ENCODE measurements at regions not wholly inside any gene's neighbourhood (a gene's known extent, or its start where the extent isn't known, plus 50 kb on each side); places are given as distances from the start of the nearest gene placed in this dataset.

DNA sequence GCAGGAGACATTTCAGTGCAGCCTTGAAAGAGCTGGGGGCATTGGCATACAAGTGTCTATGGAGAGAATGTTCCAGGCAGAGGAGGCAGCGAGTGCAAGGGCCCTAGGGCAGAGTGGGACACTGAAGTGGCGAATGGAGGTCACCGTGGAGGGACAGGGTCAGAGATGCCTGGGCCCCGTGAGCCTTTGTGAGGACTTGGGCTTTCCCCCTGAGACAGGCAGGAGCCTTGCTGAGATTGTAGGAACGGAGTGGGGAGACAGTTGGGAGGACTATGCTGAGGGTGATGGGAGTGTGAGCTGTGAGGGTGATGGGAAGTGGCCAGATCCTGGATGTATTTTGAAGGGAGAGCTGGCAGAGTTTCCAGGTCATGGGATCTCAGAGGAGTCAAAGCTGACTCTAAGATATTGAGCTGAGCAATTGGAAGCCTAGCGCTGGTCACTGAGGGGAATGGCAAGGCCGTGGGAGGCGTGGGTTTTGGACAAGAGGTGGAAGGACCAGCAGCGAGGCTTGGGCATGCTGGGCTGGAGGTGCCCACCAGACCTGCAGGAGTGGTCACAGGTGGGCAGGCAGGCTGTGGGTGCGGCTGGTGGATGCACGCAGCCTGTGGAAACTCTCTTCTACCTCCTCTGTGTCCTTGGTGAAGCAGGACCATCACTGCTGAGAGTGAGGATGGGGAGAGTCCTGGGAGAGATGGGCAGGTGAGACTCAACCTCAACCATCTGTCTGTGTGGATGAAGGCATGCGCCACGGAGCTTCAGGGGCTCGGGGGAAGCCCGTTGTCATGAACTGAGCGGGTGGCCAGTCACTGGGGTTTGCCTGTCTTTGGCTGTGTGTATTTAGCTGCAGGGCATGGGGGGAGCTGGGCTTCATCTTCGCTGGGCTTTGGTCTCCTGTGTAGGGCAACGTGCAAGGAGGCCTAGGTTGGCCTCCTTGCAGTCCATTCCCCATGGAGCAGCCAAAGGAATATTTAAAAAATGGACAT is 241.2 kb upstream of the HS6ST1 start:
- no peak for DNase-seq

DNA sequence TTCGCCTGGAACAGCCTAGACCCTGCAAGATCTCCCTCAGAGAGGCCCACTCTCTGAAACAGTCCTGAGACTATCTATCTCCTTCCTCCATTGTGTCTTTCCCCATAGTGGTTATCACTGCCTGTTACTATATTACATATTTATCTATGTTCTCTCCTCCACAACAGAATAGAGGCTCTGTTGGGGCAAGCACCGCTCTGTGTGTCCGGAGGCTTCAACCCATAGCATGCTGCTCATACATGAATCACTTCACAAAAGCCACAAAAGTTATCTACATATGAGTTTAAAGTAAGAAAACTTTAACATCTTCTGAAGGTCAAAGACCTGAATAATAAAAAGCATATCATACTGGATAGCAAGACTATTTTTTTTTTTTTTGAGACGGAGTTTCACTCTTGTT is 242.1 kb upstream of the HS6ST1 start:
- no peak for DNase-seq

DNA sequence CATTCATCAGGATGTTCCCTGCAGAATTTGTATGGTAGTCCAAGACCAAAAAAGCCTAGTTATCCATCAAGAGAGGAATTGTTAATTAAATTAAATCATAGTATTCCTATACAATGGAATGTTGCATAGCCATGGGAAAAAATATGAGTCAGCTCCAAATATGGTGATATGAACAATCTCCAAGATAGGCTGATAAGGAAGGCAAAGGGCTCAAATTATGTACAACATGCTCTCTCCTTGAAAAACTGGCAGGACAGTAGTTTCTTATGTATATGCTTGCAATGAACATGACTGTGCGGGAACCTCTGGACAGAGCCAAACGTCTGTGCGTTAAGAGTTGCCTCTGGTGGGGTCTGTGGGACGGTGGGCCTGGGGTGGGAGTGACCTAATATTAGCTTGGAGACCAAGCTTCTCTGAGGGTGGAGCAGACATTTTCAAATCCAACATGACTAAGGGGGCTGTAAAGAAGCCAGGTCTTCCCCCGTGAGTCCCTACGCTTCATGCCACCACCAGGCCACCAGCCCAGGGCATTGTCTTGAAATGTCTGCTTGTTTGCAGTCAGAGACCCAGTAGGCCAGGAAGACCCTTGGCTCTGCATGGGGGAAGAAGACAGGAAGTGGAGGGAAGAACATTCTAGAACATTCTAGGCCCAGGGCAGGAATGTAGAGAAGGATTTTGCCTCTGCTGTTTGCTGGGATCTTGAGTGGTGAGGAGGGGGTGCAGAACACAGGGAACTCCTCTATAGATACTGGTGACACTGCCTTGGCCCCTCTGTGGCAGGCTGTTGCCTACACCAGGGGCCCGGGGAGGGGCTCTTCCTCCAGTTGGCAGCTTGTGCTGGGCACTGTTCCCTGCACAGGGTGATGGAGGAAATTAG is 244.0 kb upstream of the HS6ST1 start:
- DNase-seq, result no peak

DNA sequence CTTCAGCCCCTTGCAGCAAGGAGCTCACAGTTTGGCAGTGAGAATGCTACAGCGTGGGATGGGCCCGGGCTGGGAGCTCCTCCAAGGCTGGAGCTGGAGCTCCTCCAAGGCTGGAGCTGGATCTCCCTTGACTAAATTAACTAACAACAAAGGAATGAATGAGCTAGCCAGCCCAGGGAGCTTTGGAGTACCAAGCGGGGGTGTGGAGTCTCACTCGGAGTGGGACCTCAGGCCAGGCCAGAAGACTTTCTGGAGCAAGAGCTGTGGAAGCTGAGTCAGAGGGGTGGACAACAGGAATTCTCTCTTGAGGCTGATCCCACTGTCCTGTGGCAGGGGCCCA is 244.7 kb upstream of the HS6ST1 start:
- DNase-seq, result no peak

DNA sequence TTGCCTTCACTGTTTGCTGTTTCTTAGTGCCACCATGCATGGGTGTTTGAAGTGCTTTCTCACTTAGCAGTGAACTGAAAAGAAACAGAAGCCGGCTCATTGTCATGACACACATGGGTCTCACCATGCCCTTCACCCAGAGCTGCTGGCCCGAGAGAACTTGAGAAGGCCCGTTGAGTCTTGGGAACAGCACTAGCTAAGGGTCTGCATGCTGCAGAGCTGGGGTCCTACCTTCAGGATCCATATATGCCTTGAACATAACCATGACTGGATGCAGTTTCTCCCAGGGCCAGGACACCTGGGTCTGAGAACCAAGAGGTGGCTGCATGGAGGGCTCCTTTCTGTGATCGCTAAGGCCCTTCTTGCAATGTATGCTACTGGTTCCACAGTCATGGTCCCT is 245.5 kb upstream of the HS6ST1 start:
- DNase-seq, result no peak

DNA sequence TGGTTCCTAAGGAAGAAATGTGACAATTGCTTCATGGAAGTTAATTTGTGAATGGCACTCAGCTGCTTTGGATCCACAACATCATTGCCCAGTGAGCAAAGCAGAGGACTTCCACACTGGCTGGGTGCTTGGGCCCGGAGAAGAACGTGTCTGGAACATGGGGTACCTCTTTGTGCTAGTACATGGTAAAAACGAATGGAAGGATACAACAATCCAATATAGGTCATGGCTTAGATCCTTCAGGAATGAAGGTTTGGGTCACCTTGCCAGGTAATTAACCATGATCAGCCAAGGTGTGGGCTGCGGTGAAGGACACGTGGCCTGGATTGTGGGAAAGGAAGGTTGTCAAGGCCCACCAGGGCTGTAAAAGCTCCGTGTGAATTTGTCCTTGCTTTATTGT is 245.9 kb upstream of the HS6ST1 start:
- DNase-seq, result no peak

DNA sequence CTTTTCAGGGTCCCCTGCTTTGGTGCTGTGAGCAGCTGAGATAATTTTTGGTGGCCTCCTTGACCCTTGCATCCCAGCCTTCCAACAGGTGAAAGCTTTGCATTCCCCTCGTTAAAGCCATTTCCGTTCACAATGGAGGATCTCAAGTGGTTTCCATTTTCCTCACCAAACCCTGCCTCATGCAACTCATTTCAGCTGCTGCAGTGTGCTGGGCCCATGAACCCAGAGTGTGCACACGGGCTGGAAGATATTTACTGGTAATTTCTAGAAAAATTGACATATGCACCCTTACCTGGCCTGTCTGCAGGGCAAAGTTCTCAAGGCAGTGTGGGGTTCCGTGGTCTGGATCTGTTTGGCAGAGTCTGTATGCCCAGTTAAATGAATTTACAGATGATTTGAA is 246.8 kb upstream of the HS6ST1 start:
- no peak for DNase-seq

DNA sequence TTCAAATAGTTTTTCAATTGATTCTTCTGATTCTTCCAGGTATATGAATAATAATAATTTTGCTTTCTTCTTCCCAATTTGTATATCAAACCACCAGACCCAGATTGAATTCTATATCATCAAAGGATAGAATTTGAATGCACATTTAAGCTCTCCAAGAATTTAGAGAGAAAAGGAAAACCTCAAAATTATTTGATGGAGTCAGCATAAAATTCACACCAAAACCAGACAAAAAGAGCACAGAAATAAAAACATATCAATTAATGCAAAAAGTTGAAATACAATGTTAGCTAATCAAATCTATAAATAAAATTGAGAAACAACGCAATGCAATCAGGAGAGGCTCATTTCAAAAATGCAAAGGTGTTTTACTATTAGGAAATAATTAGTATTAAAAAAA is 248.0 kb upstream of the HS6ST1 start:
- DNase-seq, result no peak

DNA sequence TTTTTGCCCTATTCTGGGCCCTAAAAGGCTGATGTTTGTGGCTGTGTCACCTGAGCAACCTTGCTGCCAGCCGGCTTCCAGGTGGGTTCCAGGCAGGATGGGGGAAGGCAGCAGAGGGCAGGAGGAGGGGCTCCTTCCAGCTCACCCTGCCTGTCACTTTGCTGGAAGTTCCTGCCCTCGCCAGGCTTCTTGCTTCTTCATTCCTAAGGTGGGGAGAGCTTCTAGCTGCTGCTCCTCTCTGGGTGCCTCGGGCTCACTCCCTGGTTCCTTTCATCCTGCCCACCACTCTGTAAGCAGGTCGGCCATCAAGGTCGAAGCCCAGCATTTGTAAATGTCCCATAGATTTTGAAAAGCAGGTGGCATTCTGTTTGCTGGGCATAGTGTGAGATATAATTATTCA is 249.4 kb upstream of the HS6ST1 start:
- DNase-seq, result no peak

DNA sequence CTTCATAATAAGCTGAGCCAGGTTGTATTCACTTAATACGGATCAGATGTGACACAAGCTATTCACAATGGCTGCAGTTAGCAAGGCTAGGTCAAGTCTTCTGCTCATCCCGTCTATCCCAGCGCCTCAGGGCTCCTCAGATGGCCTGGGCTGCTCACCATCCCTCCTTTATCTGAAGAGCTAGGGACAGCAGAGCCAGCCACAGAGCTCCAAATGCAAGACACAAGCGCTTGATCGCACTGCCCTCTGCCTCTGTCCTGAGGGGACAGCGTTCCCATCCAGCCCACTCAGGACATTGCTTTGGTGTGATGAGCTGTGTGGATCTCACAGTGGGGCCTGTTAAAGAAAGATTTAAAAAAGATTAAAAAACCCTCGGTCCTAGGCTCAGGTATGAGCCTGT is 254.4 kb upstream of the HS6ST1 start:
- no peak for DNase-seq

DNA sequence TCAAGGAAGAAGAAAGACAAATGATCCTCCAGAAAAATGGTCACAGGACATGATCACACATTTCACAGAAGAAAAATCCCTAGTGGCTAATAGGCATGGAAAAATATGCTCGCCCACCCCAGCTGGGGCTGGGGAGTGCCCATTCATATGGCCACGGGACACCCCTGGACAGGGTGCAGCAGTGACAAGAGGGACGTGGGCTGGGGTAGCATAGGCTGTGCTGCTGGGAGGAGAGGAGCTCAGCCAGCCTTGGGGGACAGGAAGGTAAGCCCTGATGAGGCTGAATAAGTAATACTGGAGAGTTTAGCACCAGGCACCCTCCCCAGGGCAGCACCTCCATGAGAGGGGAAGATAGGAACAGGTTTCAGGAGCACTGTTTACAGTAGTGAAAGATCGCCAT is 254.9 kb upstream of the HS6ST1 start:
- no peak for DNase-seq

DNA sequence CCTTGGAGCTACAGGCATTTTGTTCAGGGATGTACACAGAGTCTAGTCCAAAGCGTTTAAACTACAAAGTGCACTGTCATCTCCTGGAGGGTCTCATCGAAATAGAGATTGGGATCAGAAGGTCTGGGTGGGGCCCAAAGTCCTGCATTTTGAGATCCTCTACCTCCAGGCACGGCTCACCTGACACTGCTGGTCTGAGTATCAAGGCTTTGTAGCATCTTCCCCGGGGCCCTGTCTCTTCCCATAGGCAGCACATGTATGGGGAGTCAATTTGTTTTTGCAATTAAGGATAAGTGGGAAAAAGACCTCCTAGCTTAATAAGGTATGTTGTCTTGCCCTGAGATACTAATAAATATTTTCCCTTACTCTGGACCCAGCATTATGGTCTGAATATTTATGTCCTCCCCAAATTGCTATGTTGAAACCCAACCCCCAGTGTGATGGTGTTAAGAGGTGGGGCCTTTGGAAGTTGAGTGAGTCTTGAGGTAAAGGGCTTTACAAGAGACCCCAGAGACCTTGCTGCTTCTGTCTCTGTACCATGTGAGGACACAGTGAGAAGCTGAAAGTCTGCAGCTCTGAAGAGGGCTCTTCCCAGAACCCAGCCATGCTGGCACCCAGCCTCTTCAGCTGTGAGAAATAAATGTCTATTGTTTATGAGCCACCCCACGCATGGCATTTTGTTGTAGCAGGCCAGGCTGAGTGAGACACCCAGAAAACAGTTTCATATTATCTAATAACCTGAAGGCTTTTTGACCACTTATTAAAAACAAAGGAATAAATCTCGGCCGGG is 258.7 kb upstream of the HS6ST1 start:
- no peak for DNase-seq

DNA sequence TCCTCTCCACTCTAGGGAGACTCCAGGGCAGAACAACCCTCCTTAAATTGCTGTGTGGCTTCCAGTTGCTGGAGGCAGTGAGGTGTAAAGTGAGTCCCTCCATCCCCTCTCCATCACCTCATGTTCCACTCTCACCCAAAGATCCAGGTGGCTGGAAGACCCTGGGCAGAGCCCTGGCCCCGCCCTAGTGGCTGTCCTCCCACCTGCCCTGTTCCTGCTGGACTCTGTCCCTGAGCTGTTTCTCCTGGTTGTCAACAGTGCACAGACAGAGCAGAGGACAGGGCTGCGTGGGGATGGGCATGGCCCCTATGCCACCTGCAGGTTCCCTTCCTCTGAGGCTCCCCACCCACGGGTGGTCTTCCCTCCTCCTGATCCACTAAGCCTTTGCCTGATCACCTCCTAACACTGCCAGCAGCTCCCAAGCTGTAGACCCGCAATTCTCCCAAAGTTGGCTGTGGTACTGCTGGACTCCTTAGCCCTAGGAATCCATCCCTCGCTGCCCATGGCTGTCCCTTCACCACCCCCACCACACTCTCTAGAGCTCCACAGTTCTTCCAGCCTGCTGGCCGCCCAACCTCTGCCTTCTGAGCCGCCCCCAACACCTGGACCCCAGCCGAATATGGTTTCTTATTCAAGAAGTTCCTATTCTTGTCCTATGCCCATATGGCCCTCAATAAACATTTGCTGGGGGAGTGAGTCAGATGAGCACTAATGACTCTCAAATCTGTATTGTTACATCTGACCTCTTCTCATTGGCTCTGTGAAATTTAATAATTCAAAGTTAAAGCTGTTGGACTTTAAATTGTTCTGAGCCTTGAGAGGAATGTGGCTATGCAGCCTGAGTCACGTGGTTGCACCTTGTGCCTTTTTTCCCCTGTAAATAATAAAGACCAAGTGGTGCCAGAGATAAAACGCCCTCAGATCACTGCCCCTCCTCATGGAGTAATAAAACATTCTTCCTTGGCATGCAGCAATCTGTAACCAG is 260.0 kb upstream of the HS6ST1 start:
- DNase-seq, result no peak

DNA sequence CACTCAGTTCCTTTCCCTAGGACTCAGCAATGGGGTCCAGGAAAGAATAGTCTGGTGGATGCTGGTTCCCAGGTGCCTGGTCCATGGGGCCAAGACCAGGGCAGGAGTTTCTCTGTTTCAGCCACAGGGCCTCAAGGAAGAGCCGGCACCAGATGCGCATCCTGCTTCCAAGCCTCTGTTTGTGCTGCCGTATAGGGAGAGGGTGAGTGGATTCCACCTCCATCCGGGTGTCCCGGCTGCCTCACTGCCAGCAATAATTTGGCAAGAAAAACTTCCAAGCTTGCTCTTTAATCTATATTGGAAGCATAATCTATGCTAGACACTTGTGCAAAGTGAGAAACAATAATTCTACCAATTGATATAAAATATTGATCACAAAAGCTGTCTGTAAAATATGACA is 261.2 kb upstream of the HS6ST1 start:
- no peak for DNase-seq

DNA sequence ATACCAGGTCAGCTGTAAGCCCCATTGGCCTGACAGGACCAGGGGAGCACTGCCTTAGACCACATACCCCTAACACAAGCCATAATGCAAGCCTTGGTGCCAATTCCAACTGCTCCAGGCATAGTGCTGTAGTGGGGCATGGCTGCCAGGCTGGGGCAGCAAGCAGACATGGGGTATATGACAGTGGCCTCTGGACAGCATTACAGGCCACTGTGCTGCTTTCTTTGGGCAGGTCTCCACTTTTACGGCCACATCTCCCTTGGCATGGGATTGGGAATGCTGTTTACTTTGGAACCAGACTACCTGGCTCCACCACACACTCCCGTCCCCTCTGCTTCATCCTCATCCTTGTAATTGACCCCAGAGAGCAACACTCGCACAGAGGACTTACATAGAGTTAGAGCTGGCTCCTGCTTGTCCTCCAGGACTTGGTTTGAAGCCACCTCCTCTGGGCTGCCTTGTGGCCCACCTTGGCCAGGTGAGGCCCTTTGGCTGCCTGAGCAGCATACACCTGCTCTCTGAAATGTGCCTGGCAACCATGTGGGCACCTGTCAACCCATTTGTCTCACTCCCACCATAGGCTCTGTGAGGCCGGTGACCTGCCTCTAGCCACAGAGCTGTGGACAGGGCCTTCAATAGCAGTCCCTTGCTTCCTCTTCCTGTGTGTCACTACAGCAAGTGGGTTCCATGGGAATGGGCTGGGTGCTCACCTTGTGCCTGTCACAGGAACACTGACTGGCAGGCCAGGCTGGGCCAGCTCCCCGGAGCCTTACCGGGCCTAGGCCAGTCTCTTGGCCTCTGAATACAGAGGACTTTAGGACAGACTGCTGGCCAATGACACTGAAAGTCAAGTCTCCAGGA is 262.6 kb upstream of the HS6ST1 start:
- no peak for DNase-seq

DNA sequence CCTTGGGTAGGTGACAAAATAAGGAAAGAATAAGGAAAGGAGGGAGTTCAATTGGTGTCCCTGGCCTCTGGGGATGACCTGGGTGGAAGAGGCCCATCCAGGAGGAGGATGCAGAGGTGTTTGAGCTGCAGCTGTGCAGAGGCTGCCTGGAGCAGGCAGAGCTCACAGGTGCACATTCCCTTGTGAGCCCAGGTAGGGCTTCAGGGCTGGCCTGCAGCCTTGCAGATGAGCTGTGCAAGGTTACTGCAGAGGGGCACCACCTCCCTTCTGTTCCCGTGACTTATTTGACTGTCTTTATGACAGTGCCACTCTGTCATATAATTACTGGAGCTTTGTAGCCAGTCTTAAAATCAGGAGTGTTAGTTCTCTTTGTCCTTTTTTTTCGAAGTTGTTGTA is 263.2 kb upstream of the HS6ST1 start:
- no peak for DNase-seq

DNA sequence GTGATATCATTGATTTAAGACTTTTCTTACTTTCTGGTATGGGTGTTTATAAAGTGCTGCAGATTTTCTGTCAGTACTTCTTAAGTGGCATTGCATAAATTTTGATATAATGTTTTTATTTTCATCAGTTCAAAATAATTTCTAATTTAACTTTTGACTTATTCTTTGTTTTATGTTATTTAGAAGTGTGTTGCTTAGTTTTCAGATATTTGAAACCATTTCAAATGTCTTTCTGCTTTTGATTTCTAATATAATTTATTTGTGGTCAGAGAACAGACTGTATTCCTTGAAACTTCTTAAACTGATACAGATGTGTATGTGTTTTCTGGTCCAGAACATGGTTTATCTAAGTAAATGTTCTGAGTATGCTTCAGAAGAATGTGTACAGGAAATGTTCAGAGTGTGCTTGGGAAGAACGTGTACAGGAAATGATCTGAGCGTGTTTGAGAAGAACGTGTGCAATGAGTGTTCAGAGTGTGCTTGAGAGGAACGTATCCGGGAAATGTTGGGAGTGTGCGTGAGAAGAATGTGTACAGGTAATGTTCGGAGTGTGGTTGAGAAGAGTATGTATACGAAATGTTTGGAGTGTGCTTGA is 265.7 kb upstream of the HS6ST1 start:
- no peak for DNase-seq

DNA sequence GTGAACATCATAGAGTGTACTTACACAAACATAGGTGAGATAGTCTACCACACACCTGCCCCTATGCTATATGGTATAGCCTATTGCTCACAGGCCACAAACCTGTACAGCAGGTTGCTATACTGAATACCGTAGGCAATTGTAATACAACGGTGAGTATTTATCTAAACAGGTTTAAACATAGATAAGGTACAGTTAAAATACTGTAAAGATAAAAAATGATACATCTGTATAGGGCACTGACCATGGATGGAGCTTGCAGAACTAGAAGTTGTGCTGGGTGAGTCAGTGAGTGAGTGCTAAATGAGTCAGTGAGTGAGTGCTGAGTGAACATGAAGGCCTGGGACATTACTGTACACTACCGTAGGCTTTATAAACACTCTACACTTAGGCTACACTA is 267.0 kb upstream of the HS6ST1 start:
- no peak for DNase-seq

DNA sequence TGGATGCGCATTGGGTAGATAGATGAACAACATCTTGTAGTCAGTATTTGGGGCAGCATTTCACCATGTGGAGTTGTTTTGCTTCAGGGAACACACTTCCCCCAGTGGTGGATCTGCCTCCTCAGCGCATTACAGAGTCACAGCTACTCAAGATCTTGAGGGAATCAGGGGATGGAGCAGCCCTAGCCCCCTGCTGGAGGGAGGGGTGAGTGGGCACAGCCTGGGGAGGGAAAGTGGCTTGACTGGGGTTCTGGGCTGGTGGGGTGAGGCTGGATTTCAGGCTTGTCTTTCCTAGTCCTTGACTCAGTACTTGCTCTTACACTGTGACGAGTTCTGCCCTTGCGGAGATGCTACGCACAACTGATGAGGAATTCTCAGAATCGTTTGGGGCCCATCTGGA is 271.0 kb upstream of the HS6ST1 start:
- no peak for DNase-seq

DNA sequence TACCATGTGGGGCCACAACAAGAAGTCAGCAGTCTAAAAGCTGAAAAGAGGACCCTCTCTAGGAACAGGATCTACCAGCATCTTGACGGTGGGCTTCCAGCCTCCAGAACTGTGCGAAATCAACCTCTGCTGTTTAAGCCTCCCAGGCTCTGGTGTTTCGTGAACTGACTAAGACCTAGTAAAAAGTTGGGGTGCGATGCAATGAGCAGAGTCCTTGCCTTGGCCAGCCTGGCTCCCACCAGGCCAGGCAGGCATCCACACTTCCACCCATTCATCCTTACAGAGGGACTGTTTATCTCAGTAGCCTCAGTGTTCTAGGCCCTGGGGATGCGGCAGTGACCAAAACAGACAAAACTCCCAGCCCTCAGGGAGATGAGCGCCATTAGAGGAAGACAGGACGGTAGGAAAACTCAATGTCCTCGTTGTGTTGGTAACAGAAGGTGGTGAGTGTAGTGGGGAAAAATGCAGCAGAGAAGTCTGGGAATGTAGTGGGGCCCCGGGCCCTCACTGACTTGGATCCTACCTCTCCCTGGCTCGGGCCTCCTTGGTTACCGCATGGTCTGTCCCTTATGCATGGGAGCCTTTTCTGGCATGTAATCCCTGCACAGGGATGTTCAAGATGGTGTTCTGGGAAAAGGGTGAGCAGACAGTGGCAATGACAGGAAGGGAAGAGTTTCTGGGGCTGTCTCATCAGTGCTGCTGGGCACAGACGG is 271.8 kb upstream of the HS6ST1 start:
- no peak for DNase-seq

Measured in stimulated activated CD4-positive, alpha-beta T cell treated with anti-CD3 and anti-CD28 coated beads, Interleukin-15, amount 100 ng/mL, for 24 hours (primary cell).